Karpas-422 (cell line): ENCODE measurements at regions not wholly inside any gene's neighbourhood (a gene's known extent, or its start where the extent isn't known, plus 50 kb on each side); places are given as distances from the start of the nearest gene placed in this dataset.

Source experiments
- DNase-seq: peaks from one replicate; pipeline ENCODE4 v3.0.0-alpha.2; 2015
- H2AFZ ChIP-seq: fragments of 200-600 bp; sonication (generic); 2 replicates; pipeline ENCODE4 v1.6.1; 2014; ENCODE audit warnings: antibody characterized with exemption, low read length, mixed read lengths
- H3K27ac ChIP-seq: fragments of 200-600 bp; sonication (generic); 2 replicates; pipeline ENCODE4 v1.5.1; 2014; ENCODE audit warnings: mild to moderate bottlenecking, low read length, moderate library complexity
- H3K27me3 ChIP-seq: fragments of 200-600 bp; sonication (generic); 2 replicates; pipeline ENCODE4 v1.6.1; 2014; ENCODE audit warnings: low read length, mixed read lengths
- H3K36me3 ChIP-seq: fragments of 200-600 bp; sonication (generic); 2 replicates; pipeline ENCODE4 v1.6.1; 2014; ENCODE audit warnings: low read length, mixed read lengths; ENCODE audit not compliant: insufficient read depth
- H3K4me1 ChIP-seq: fragments of 200-600 bp; sonication (generic); 2 replicates; pipeline ENCODE4 v1.6.1; 2014; ENCODE audit warnings: mild to moderate bottlenecking, low read length, mixed read lengths
- H3K4me2 ChIP-seq: fragments of 200-600 bp; sonication (generic); 2 replicates; pipeline ENCODE4 v1.6.1; 2014; ENCODE audit warnings: low read length, low read depth, mild to moderate bottlenecking; ENCODE audit not compliant: poor library complexity, severe bottlenecking
- H3K4me3 ChIP-seq: fragments of 200-600 bp; sonication (generic); 2 replicates; pipeline ENCODE4 v1.5.1; 2014; ENCODE audit warnings: mild to moderate bottlenecking, antibody characterized with exemption, low read length, mixed read lengths
- H3K79me2 ChIP-seq: fragments of 200-600 bp; sonication (generic); 2 replicates; pipeline ENCODE4 v1.6.1; 2014; ENCODE audit warnings: mild to moderate bottlenecking, low read length, mixed read lengths
- H3K9ac ChIP-seq: fragments of 200-600 bp; sonication (generic); 2 replicates; pipeline ENCODE4 v1.6.0; 2014; ENCODE audit warnings: low read length
- H3K9me2 ChIP-seq: fragments of 200-600 bp; sonication (generic), shearing (Covaris generic); replicated peaks from 2 replicates; pipeline ENCODE4 v1.6.0; 2014; ENCODE audit warnings: mild to moderate bottlenecking, low read length, moderate library complexity; ENCODE audit not compliant: insufficient read depth
- H3K9me3 ChIP-seq: fragments of 300-700, 200-600 bp; sonication (generic); 2 replicates; pipeline ENCODE4 v1.6.1; 2014; ENCODE audit warnings: low read length, mixed read lengths
- H4K20me1 ChIP-seq: fragments of 200-600 bp; sonication (generic); 2 replicates; pipeline ENCODE4 v1.6.1; 2014; ENCODE audit warnings: mild to moderate bottlenecking, antibody characterized with exemption, low read length, low read depth; ENCODE audit not compliant: insufficient read depth

DNA sequence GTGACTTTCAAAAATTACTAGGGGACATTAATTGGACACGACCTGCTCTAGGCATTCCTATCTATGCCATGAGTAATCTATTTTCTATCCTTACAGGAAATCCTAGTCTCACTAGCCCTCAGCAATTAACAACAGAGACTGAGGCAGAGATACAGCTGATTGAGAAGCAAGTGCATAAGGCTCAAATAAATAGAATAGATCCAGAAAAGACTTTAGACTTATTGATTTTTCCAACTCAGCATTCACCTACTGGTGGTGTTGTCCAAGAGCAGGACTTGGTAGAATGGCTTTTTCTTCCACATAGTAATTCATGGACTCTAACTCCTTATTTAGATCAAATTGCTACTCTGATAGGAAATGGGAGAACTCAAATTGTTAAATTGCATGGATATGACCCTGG, 148.0 kb downstream of the ZNF33B start:
- Histone ChIP-seq H3K4me1 (no peaks in the 10 kb centered on the region), H3K79me2 (no peaks in the 10 kb centered on the region), H3K36me3 (no peaks in the 10 kb centered on the region), H3K27me3 (no peaks in the 10 kb centered on the region), H3K9me3 (no peaks in the 10 kb centered on the region), H3K9ac (no peak overlapping the region), H3K9me2 (no peaks in the 10 kb centered on the region), H3K27ac (no peak overlapping the region), H2AFZ (no peak overlapping the region), H4K20me1 (no peaks in the 10 kb centered on the region), H3K4me3 (no peak overlapping the region), H3K4me2 (no peak overlapping the region)
- no peak for DNase-seq

- H3K9me2 ChIP-seq: no peaks in the 10 kb centered on the region
- H3K4me1 ChIP-seq: no peaks in the 10 kb centered on the region
- H3K27me3 ChIP-seq: no peaks in the 10 kb centered on the region
- H3K9me3 ChIP-seq: no peaks in the 10 kb centered on the region
- H3K79me2 ChIP-seq: no peaks in the 10 kb centered on the region
- no peaks in the 10 kb centered on the region for H4K20me1 ChIP-seq
- H3K4me2 ChIP-seq: no peak overlapping the region
- no peak overlapping the region for H2AFZ ChIP-seq
- no peak overlapping the region for H3K27ac ChIP-seq
- H3K9ac ChIP-seq: no peak overlapping the region
- no peaks in the 10 kb centered on the region for H3K36me3 ChIP-seq
- no peak for DNase-seq
- H3K4me3 ChIP-seq: no peak overlapping the region
These were observed 150.0 kb downstream of the ZNF33B start for GRCh38 chr10:42488416-42488815.

- H3K9me2 ChIP-seq: no peaks in the 10 kb centered on the region
- no peak overlapping the region for H3K27ac ChIP-seq
- no peaks in the 10 kb centered on the region for H3K27me3 ChIP-seq
- DNase-seq: no peak
- H2AFZ ChIP-seq: no peak overlapping the region
- H3K79me2 ChIP-seq: no peaks in the 10 kb centered on the region
- H3K4me2 ChIP-seq: no peak overlapping the region
- H3K9me3 ChIP-seq: no peaks in the 10 kb centered on the region
- H3K9ac ChIP-seq: no peak overlapping the region
- no peak overlapping the region for H3K4me3 ChIP-seq
- H4K20me1 ChIP-seq: no peaks in the 10 kb centered on the region
- no peaks in the 10 kb centered on the region for H3K4me1 ChIP-seq
- no peaks in the 10 kb centered on the region for H3K36me3 ChIP-seq
These were observed 156.0 kb downstream of the ZNF33B start for GRCh38 chr10:42482411-42482810.

DNA sequence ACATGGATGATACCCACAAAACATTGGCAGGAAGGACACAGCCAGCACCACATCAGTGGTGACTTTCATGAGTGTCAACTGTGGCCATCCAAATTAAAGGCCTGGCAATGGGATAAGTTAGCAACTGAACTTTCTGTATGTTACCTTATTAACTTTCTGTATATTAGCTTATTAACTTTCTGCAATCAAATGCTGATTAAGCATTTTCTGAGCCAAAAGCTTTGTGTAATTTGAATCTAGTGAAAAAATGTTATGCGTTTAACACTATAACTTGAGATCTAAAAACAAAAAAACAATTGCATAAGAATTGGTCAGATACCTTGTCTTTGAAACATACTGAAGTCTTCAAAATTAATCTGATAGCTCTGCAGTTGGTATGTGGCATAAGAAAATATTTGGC, 159.3 kb downstream of the ZNF33B start:
- H3K79me2 ChIP-seq: no peaks in the 10 kb centered on the region
- no peaks in the 10 kb centered on the region for H3K9me3 ChIP-seq
- no peaks in the 10 kb centered on the region for H4K20me1 ChIP-seq
- no peak overlapping the region for H3K9ac ChIP-seq
- no peaks in the 10 kb centered on the region for H3K4me1 ChIP-seq
- no peaks in the 10 kb centered on the region for H3K27me3 ChIP-seq
- H3K36me3 ChIP-seq: no peaks in the 10 kb centered on the region
- no peak overlapping the region for H3K4me2 ChIP-seq
- H3K27ac ChIP-seq: no peak overlapping the region
- H3K9me2 ChIP-seq: no peaks in the 10 kb centered on the region
- H3K4me3 ChIP-seq: no peak overlapping the region
- H2AFZ ChIP-seq: no peak overlapping the region
- no peak for DNase-seq

DNA sequence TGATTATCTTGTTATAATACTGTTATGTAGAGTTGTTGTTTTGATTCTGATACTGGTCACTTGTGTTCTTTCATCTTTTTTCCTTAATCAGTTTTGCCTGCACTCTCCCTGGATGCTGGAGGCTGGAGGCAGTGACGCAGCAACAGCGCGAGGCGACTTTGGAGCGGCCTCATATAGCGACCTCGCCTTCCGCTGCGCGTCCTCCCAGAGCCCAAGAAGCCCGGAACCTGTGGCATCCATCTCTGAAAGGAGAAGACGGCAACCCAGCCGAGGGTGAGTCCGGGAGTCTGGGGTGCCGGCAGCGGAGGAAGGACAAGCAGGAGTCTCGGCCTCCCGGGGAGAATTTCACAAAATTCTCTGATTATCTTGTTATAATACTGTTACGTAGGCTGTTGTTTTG, 161.2 kb downstream of the ZNF33B start:
- no peaks in the 10 kb centered on the region for H3K9me2 ChIP-seq
- H3K79me2 ChIP-seq: no peaks in the 10 kb centered on the region
- H3K9me3 ChIP-seq: no peaks in the 10 kb centered on the region
- H3K4me1 ChIP-seq: no peaks in the 10 kb centered on the region
- DNase-seq: no peak
- H3K27me3 ChIP-seq: no peaks in the 10 kb centered on the region
- no peak overlapping the region for H3K4me2 ChIP-seq
- no peak overlapping the region for H3K9ac ChIP-seq
- no peak overlapping the region for H2AFZ ChIP-seq
- no peaks in the 10 kb centered on the region for H3K36me3 ChIP-seq
- H4K20me1 ChIP-seq: no peaks in the 10 kb centered on the region
- H3K4me3 ChIP-seq: no peak overlapping the region
- H3K27ac ChIP-seq: no peak overlapping the region

- Histone ChIP-seq H3K79me2 (no peaks in the 10 kb centered on the region), H3K4me2 (no peak overlapping the region), H3K4me1 (no peaks in the 10 kb centered on the region), H3K9me3 (no peaks in the 10 kb centered on the region), H4K20me1 (no peaks in the 10 kb centered on the region), H3K36me3 (no peaks in the 10 kb centered on the region), H3K27me3 (no peaks in the 10 kb centered on the region), H3K9me2 (no peaks in the 10 kb centered on the region), H3K4me3 (no peak overlapping the region), H2AFZ (no peak overlapping the region), H3K9ac (no peak overlapping the region), H3K27ac (no peak overlapping the region)
- no peak for DNase-seq
These were observed 162.3 kb downstream of the ZNF33B start for GRCh38 chr10:42476101-42476500.

- no peaks in the 10 kb centered on the region for H3K9me2 ChIP-seq
- H3K4me2 ChIP-seq: no peak overlapping the region
- H3K9me3 ChIP-seq: no peaks in the 10 kb centered on the region
- H3K9ac ChIP-seq: no peak overlapping the region
- H4K20me1 ChIP-seq: no peaks in the 10 kb centered on the region
- no peak for DNase-seq
- no peaks in the 10 kb centered on the region for H3K36me3 ChIP-seq
- no peak overlapping the region for H3K4me3 ChIP-seq
- no peak overlapping the region for H3K27ac ChIP-seq
- H2AFZ ChIP-seq: no peak overlapping the region
- H3K79me2 ChIP-seq: no peaks in the 10 kb centered on the region
- no peaks in the 10 kb centered on the region for H3K27me3 ChIP-seq
- H3K4me1 ChIP-seq: no peaks in the 10 kb centered on the region
These were observed 162.9 kb downstream of the ZNF33B start for GRCh38 chr10:42475168-42476098.

DNA sequence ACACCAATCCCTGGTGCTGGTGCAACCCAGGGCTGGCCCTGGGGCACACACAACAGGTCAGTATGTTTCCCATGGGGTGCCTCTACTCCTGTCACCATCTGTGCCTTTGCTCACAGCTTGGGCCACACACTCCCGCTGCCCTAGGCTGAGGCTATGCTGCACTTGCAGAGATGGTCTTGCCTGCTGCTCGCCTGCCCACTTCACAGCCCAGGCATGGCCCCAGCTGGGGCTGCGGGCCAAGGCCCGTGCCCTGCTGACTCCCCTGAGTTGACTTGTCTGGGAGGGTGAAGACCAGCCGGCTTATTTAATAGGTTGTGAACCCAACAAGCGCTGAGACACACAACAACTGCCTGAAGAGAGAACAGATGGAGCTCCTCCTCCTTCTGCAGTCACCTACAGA, 184.1 kb downstream of the ZNF33B start:
- Histone ChIP-seq H2AFZ (no peak overlapping the region), H3K4me3 (no peak overlapping the region), H3K4me1 (no peaks in the 10 kb centered on the region), H3K79me2 (no peaks in the 10 kb centered on the region), H3K9ac (no peak overlapping the region), H3K27me3 (no peaks in the 10 kb centered on the region), H3K36me3 (no peaks in the 10 kb centered on the region), H3K27ac (no peak overlapping the region), H4K20me1 (no peaks in the 10 kb centered on the region), H3K9me3 (no peaks in the 10 kb centered on the region), H3K4me2 (no peak overlapping the region), H3K9me2 (no peaks in the 10 kb centered on the region)
- no peak for DNase-seq
